Type B pancreatic cell (in vitro differentiated cells): ENCODE measurements at regions not wholly inside any gene's neighbourhood (a gene's known extent, or its start where the extent isn't known, plus 50 kb on each side); places are given as distances from the start of the nearest gene placed in this dataset.

ENCODE experiments used
- DNase-seq: peaks from one replicate; pipeline ENCODE4 v3.0.0; 2021; ENCODE audit warnings: mixed read lengths; ENCODE audit not compliant: unreplicated experiment; ENCODE audit errors: extremely low spot score
- H3K27ac Mint-ChIP-seq: 2 replicates; pipeline ENCODE4 v1.8.0; 2021; ENCODE audit warnings: mild to moderate bottlenecking, mixed read lengths
- H3K27me3 Mint-ChIP-seq: 2 replicates; pipeline ENCODE4 v1.8.0; 2021; ENCODE audit warnings: mixed read lengths
- H3K36me3 Mint-ChIP-seq: 2 replicates; pipeline ENCODE4 v1.8.0; 2021; ENCODE audit warnings: mixed read lengths
- H3K4me1 Mint-ChIP-seq: one replicate; pipeline ENCODE4 v1.8.0; 2021; ENCODE audit warnings: mixed read lengths; ENCODE audit not compliant: unreplicated experiment
- H3K4me3 Mint-ChIP-seq: 2 replicates; pipeline ENCODE4 v1.8.0; 2021; ENCODE audit warnings: mild to moderate bottlenecking, mixed read lengths
- H3K9me3 Mint-ChIP-seq: 2 replicates; pipeline ENCODE4 v1.8.0; 2021; ENCODE audit warnings: mixed read lengths
- CTCF ChIP-seq: fragments of 200-600 bp; sonication (generic); conservative IDR thresholded peaks from 2 replicates; pipeline ENCODE4 v1.5.0; 2021; ENCODE audit warnings: antibody characterized with exemption, mild to moderate bottlenecking

DNA sequence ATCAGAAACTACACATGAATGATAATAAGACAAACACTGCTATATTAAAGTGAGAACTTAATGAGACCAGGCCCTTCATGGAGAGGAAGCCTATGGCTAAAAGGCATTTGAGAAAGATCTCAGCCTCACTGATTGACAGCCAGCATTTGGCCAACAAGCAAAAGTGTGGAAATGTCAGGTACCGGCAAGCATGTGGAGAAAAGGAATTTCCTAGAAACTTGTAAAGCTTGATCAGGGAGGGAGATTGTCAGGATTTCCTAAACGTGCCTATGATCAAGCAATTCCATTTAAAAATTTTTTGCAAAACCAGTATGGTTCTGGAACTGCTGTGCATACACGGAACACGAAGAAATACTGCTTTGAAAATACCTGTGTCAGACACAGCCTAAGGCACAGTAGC, 220.3 kb upstream of the ATP10A start:
- no peak for TF ChIP-seq CTCF
- H3K4me3 Mint-ChIP-seq, result peak overlapping the region; percentile 89
- peaks cover 7% of the 10 kb centered on the region for H3K27me3 Mint-ChIP-seq
- H3K9me3 Mint-ChIP-seq, result peaks cover 6% of the 10 kb centered on the region
- peaks cover 4% of the 10 kb centered on the region for H3K36me3 Mint-ChIP-seq
- DNase-seq, result no peak
- peak overlapping the region; percentile 98 for H3K27ac Mint-ChIP-seq
- H3K4me1 Mint-ChIP-seq, result peaks cover 29% of the 10 kb centered on the region

DNA sequence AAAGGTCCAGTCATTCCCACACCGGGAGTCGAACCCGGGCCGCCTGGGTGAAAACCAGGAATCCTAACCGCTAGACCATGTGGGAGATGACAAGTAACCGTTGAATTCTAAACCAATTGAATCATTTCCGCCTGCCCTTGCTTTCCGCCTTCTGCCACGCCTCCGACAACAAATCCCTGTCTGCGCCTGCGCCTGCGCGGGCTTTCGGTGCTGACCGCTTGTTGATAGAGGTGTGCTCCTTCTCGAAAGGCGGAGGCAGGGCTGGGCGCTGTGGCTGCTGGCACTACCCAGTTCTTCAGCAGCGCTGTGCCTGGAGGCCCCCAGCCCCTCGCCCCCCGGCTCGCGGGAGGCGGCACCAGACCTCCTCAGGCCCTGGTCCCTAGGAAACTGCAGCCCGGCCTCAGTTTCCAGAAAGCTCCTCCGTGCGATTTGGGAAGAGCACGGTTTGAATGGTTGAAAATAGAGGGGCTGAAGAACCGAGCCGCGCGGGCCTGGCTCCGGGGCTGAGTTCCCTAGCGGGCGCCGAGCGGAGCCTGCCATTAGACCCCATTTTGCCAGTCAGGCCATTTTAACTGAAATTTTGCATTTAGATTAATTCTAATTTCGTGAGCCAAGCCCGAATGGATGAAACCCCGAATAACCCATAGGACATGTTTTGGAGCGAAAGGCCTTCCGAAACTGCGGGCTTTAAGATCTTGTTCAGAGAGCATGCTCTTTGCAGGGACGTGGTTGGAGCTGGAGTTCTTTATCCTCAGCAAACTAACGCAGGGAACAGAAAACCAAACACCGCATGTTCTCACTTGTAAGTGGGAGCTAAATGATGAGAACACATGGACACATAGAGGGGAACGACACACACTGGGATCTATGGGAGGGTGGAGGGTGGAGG, 219.3 kb upstream of the ATP10A start:
- Mint-ChIP-seq H3K4me3 (peak overlapping the region; percentile 89), H3K9me3 (peaks cover 6% of the 10 kb centered on the region), H3K27ac (peak overlapping the region; percentile 98), H3K4me1 (peaks cover 25% of the 10 kb centered on the region), H3K27me3 (peaks cover 7% of the 10 kb centered on the region), H3K36me3 (peaks cover 4% of the 10 kb centered on the region)
- TF ChIP-seq CTCF, result peak; percentile 44
- peak; percentile 98 for DNase-seq

DNA sequence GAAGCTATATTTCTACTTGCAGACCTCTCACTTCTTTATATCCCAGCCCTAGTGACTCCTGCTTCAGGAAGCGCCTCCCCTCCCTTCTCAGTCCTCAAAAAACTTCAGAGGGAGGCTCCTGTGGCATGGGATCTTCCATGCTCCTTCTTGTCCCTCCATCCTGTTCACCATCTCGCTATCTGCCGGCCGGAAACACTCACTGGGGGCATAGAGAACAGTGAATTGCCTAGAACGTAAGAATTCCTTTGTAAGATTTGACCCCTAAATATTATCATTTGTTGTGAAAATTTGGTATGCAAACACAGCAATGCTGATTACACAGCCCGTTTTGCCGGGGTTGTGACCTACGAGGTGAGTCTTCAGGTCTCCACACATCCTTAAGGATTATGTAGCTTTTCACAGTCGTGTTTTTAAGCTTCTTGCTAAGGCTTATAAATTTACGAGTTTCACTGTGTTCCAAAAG, 218.7 kb upstream of the ATP10A start:
- Mint-ChIP-seq H3K27me3 (peaks cover 7% of the 10 kb centered on the region), H3K4me1 (peaks cover 23% of the 10 kb centered on the region), H3K4me3 (peak overlapping the region; percentile 89), H3K27ac (peak overlapping the region; percentile 98), H3K36me3 (peaks cover 4% of the 10 kb centered on the region), H3K9me3 (peaks cover 6% of the 10 kb centered on the region)
- no peak for DNase-seq
- no peak for TF ChIP-seq CTCF

GRCh38 chr15:26075770-26076169, 212.6 kb upstream of the ATP10A start:
- peaks cover 5% of the 10 kb centered on the region for H3K9me3 Mint-ChIP-seq
- H3K4me3 Mint-ChIP-seq, result no peak overlapping the region
- H3K27me3 Mint-ChIP-seq, result peaks cover 5% of the 10 kb centered on the region
- TF ChIP-seq CTCF, result no peak
- H3K4me1 Mint-ChIP-seq, result no peaks in the 10 kb centered on the region
- H3K36me3 Mint-ChIP-seq, result no peaks in the 10 kb centered on the region
- no peak for DNase-seq
- H3K27ac Mint-ChIP-seq, result no peak overlapping the region

- no peak for TF ChIP-seq CTCF
- Mint-ChIP-seq H3K36me3 (no peaks in the 10 kb centered on the region), H3K27ac (no peak overlapping the region), H3K4me3 (no peak overlapping the region), H3K9me3 (peaks cover 5% of the 10 kb centered on the region), H3K4me1 (no peaks in the 10 kb centered on the region), H3K27me3 (peaks cover 5% of the 10 kb centered on the region)
- no peak for DNase-seq
Measured at GRCh38 chr15:26073430-26074333, 210.6 kb upstream of the ATP10A start.
